SU-DHL-6 (cell line): ENCODE measurements at regions not wholly inside any gene's neighbourhood (a gene's known extent, or its start where the extent isn't known, plus 50 kb on each side); places are given as distances from the start of the nearest gene placed in this dataset.

Experiments used
- H2AFZ ChIP-seq: fragments of 200-600 bp; sonication (generic); 2 replicates; pipeline ENCODE4 v1.6.1; 2014; ENCODE audit warnings: low read depth, mild to moderate bottlenecking, moderate library complexity, mixed read lengths, antibody characterized with exemption, low read length; ENCODE audit not compliant: severe bottlenecking
- H3F3A ChIP-seq: fragments of 200-600 bp; shearing (Covaris generic); 2 replicates; pipeline ENCODE4 v1.6.0; 2016; ENCODE audit warnings: antibody characterized with exemption, mild to moderate bottlenecking; ENCODE audit not compliant: insufficient read depth
- H3K27ac ChIP-seq: fragments of 200-600 bp; sonication (generic); 2 replicates; pipeline ENCODE4 v1.5.1; 2016; ENCODE audit warnings: low read depth, mild to moderate bottlenecking, low read length, moderate library complexity, mixed read lengths
- H3K27me3 ChIP-seq: fragments of 200-600 bp; sonication (generic), shearing (Covaris generic); 2 replicates; pipeline ENCODE4 v1.6.0; 2014; ENCODE audit warnings: mild to moderate bottlenecking, low read length
- H3K36me3 ChIP-seq: fragments of 200-600 bp; sonication (generic); 2 replicates; pipeline ENCODE4 v1.6.1; 2014; ENCODE audit warnings: mild to moderate bottlenecking, low read length, mixed read lengths
- H3K4me2 ChIP-seq: fragments of 300-600, 200-600 bp; shearing (Covaris generic), sonication (generic); 2 replicates; pipeline ENCODE4 v1.6.0; 2014; ENCODE audit warnings: low read length, low read depth, mild to moderate bottlenecking; ENCODE audit not compliant: poor library complexity, severe bottlenecking
- H3K4me3 ChIP-seq: fragments of 200-600 bp; sonication (generic); 2 replicates; pipeline ENCODE4 v1.5.1; 2014; ENCODE audit warnings: antibody characterized with exemption, low read length, mild to moderate bottlenecking, mixed read lengths; ENCODE audit not compliant: insufficient read depth, poor library complexity, severe bottlenecking
- H3K79me2 ChIP-seq: fragments of 200-600 bp; sonication (generic); 2 replicates; pipeline ENCODE4 v1.6.1; 2014; ENCODE audit warnings: mild to moderate bottlenecking, low read length, moderate library complexity; ENCODE audit not compliant: insufficient read depth
- H3K9ac ChIP-seq: fragments of 200-600 bp; sonication (generic); 2 replicates; pipeline ENCODE4 v1.7.0; 2014; ENCODE audit warnings: mild to moderate bottlenecking, low read length
- H3K9me2 ChIP-seq: fragments of 200-600 bp; sonication (generic); replicated peaks from 2 replicates; pipeline ENCODE4 v1.6.1; 2014; ENCODE audit warnings: low read length; ENCODE audit not compliant: insufficient read depth
- H3K9me3 ChIP-seq: fragments of 200-600 bp; sonication (generic); 2 replicates; pipeline ENCODE4 v1.6.1; 2014; ENCODE audit warnings: low read length, mixed read lengths; ENCODE audit not compliant: insufficient read depth
- H4K20me1 ChIP-seq: fragments of 200-600 bp; sonication (generic); 2 replicates; pipeline ENCODE4 v1.6.1; 2014; ENCODE audit warnings: low read depth, mild to moderate bottlenecking, antibody characterized with exemption, low read length, moderate library complexity, mixed read lengths
- CTCF ChIP-seq: fragments of 200-600 bp; sonication (generic); IDR thresholded peaks from one replicate; pipeline ENCODE4 v1.5.1; 2017; ENCODE audit warnings: antibody characterized with exemption, mild to moderate bottlenecking, low read length, moderate library complexity; ENCODE audit not compliant: insufficient read depth, poor library complexity, severe bottlenecking
- EZH2phosphoT487 ChIP-seq: fragments of 200-600 bp; sonication (generic), shearing (Covaris generic); conservative IDR thresholded peaks from 2 replicates; pipeline ENCODE4 v1.6.1; 2018; ENCODE audit warnings: mild to moderate bottlenecking, antibody characterized with exemption, low read length, moderate library complexity, mixed read lengths

- TF ChIP-seq CTCF (no peak), EZH2phosphoT487 (no peak)
- no peaks in the 10 kb centered on the region for H3K36me3 ChIP-seq
- no peaks in the 10 kb centered on the region for H3K27me3 ChIP-seq
- H4K20me1 ChIP-seq: no peaks in the 10 kb centered on the region
- H3K4me2 ChIP-seq: no peak overlapping the region
- H3K4me3 ChIP-seq: no peak overlapping the region
- no peaks in the 10 kb centered on the region for H3K9me2 ChIP-seq
- no peak overlapping the region for H3K9ac ChIP-seq
- no peaks in the 10 kb centered on the region for H3K9me3 ChIP-seq
- no peak overlapping the region for H3K27ac ChIP-seq
- H3K79me2 ChIP-seq: no peaks in the 10 kb centered on the region
- no peak overlapping the region for H2AFZ ChIP-seq
- H3F3A ChIP-seq: no peaks in the 10 kb centered on the region
These were observed 59.8 kb upstream of the PDSS1 start for GRCh38 chr10:26637521-26638275.

GRCh38 chr10:26640391-26640790 is 57.1 kb upstream of the PDSS1 start:
- H3K9me3 ChIP-seq: no peaks in the 10 kb centered on the region
- no peaks in the 10 kb centered on the region for H3K9me2 ChIP-seq
- H2AFZ ChIP-seq: no peak overlapping the region
- no peaks in the 10 kb centered on the region for H3K36me3 ChIP-seq
- H3K4me3 ChIP-seq: no peak overlapping the region
- no peaks in the 10 kb centered on the region for H4K20me1 ChIP-seq
- no peaks in the 10 kb centered on the region for H3K27me3 ChIP-seq
- no peak overlapping the region for H3K4me2 ChIP-seq
- no peak overlapping the region for H3K9ac ChIP-seq
- no peaks in the 10 kb centered on the region for H3K79me2 ChIP-seq
- TF ChIP-seq EZH2phosphoT487 (no peak), CTCF (no peak)
- H3F3A ChIP-seq: no peaks in the 10 kb centered on the region
- no peak overlapping the region for H3K27ac ChIP-seq

- no peak for TF ChIP-seq EZH2phosphoT487
- no peak for TF ChIP-seq CTCF
- Histone ChIP-seq H3K79me2 (no peaks in the 10 kb centered on the region), H4K20me1 (no peaks in the 10 kb centered on the region), H3K4me2 (no peak overlapping the region), H2AFZ (no peak overlapping the region), H3K9ac (no peak overlapping the region), H3K9me3 (no peaks in the 10 kb centered on the region), H3F3A (no peaks in the 10 kb centered on the region), H3K27me3 (no peaks in the 10 kb centered on the region), H3K4me3 (no peak overlapping the region), H3K27ac (no peak overlapping the region), H3K9me2 (no peaks in the 10 kb centered on the region), H3K36me3 (no peaks in the 10 kb centered on the region)
These were observed 54.4 kb upstream of the PDSS1 start for GRCh38 chr10:26642896-26643653.
